ENCODE measurements at regions not wholly inside any gene's neighbourhood (a gene's known extent, or its start where the extent isn't known, plus 50 kb on each side); places are given as distances from the start of the nearest gene placed in this dataset.
"Not testable (repeated sequence)": the region's sequence is repeated elsewhere in the genome, so short reads cannot be mapped to it uniquely, and the experiment has no call there.

- FAIRE-seq = not testable (repeated sequence)
Measured at GRCh38 chr15:20234006-20234540, 307.5 kb downstream of the GOLGA6L6 start.

GRCh38 chr15:20232457-20232856, 309.1 kb downstream of the GOLGA6L6 start:
- FAIRE-seq = not testable (repeated sequence)

- not testable (repeated sequence) for FAIRE-seq
Measured at GRCh38 chr15:20230656-20231055, 310.9 kb downstream of the GOLGA6L6 start.

- not testable (repeated sequence) for FAIRE-seq
Measured at GRCh38 chr15:20228791-20229190, 312.8 kb downstream of the GOLGA6L6 start.

GRCh38 chr15:20227119-20227853, 314.3 kb downstream of the GOLGA6L6 start:
- FAIRE-seq = not testable (repeated sequence)

GRCh38 chr15:20226531-20226930, 315.1 kb downstream of the GOLGA6L6 start:
- not testable (repeated sequence) for FAIRE-seq

DNA sequence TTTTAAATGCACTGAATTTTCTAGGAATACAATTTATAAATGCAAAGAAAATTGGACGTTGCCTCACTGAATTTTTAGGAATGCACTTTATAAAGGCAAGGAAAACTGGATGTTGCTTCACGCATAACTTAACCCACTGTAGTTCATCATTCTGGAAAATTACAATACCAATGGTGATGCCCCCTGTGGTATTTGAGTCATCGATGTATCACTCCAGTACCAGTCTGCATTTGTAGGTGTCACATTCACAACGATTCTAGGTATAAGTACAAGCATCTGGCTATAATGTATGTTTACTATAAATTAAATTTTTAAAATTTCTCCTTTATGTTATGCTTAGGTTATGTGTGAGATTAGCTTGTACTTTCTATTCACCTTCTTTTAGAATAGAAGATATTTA, 320.5 kb downstream of the GOLGA6L6 start:
- not testable (repeated sequence) for FAIRE-seq

GRCh38 chr15:20219171-20219570, 322.4 kb downstream of the GOLGA6L6 start:
- not testable (repeated sequence) for FAIRE-seq

GRCh38 chr15:20215700-20216099, 325.9 kb downstream of the GOLGA6L6 start:
- FAIRE-seq = not testable (repeated sequence)

DNA sequence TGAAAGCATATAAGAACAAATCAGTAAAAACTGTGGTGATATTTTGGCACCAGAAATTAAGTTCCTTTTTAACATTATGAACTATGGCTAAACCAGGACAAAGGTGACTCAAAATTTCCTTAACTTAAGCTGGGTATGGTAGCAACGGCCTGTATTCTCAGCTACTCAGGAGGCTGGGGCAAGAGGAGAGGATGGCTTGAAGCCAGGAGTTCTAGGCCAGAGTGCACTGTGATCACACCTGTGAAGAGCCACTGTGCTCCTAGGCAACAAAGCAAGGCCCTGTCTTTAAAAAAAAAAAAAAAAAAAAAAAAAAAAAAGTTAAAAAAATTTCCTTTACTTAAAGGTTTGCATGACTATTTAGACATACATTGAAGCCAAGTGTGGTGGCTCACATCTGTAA, 327.5 kb downstream of the GOLGA6L6 start:
- FAIRE-seq = not testable (repeated sequence)

- FAIRE-seq = not testable (repeated sequence)
Measured at GRCh38 chr15:20211508-20211907, 330.1 kb downstream of the GOLGA6L6 start.

GRCh38 chr15:20209973-20210372, 331.6 kb downstream of the GOLGA6L6 start:
- not testable (repeated sequence) for FAIRE-seq

DNA sequence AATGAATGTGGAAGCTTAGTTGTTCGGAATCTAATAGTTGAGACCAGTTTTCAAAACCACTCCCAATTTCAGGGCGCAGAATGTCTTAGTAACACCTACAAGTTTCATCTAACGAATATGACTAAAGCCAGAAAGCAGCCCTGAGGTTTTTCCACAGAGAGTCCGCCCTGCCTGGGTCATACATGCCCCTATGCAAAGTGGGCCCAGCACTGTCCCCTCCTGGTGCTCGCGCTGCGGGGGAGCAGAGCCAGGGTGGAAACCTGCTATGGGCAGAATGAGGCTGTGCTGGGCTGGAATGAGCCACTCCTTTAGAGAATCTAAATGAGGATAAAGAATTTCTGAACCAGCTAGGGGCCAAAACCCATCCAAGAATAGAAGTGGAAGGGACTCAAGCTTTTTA, 334.0 kb downstream of the GOLGA6L6 start:
- not testable (repeated sequence) for FAIRE-seq

DNA sequence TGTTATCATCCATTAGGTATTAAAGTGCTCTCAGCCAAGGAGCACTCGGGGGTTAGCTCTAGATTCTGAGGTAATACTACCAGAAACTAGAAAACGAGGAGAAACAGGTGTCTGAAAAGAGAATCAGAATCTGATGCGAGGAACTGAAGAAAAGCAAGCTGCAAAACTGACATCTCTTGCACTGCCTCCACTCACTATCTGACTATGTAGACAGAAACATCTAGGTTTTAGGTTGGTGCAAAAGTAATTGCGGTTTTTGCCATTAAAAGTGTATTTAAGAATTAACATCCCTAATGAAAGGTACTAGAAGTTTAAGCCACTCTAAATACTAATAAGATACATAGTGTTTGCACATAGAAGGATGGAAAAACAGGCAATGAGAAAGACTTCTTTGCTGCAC, 334.4 kb downstream of the GOLGA6L6 start:
- FAIRE-seq = not testable (repeated sequence)

- not testable (repeated sequence) for FAIRE-seq
Measured at GRCh38 chr15:20204177-20204866, 337.3 kb downstream of the GOLGA6L6 start.

GRCh38 chr15:20203649-20204150, 337.9 kb downstream of the GOLGA6L6 start:
- FAIRE-seq = not testable (repeated sequence)

DNA sequence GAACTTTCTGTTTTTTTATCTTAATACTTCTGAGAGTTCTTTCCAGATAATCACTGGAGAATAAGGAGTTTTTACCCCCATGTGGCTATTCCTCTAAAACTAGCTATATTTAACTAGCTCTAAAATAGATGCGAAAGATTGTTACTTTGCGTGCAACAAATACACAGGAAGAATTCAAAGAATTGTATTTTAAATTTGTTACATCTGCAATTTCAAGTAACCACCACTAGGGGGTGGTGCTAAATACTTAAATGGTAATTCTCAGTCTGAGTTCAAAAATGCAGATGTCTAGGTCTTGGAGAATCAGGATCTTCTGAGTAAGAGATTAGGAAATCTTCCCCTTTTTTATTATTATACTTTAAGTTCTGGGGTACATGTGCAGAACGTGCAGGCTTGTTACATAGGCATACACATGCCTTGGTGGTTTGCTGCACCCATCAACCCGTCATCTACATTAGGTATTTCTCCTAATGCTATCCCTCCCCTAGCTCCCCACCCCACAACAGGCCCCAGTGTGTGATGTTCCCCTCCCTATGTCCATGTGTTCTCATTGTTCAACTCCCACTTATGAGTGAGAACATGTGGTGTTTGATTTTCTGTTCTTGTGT, 346.9 kb downstream of the GOLGA6L6 start:
- FAIRE-seq = not testable (repeated sequence)

DNA sequence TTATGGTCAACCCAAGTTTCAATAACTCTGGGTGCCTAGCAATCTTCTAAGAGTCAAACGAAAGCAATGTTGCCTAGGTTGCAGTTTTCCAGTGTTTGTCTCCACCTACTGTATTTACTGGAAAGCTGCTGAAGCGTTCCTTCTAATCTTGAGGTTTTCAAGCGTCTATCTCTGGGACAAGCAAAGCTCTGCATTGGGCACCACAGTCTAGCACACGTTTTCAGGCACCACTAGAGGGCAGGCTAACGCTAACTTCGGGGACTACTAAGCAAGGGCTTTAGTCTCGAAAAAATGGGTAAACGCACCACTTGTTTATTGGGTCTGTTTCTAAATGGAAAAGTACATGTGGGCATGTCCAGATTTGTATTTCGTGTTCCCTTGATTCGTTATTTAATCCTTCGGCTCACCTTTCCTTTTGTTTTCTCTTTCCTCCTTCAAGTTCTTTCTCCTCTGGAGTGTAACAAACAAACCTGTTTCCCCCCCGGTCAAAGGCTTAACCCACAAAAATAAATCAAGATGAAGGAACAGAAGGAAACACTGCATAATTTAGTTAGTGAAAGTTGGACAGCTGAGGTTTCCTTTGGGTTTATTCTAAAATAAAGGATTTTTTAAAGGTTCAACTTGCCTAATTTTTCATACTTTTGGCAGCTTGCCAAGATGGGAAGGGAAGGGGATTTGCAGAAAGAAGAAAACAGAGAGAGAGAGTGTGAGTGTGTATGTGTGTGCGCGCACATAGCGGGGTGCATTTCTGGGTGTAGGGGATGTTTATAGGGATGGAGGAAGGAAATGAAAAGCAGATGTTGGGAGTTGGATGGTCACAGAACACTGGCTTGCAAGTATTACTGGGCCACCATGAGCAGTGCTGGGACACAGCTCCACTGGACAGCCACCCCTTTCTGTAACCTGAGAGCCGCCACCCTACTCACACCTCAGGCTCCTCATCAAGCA, 348.3 kb downstream of the GOLGA6L6 start:
- FAIRE-seq = peak; percentile 97

- not testable (repeated sequence) for FAIRE-seq
Measured at GRCh38 chr15:20191508-20192125, 350.0 kb downstream of the GOLGA6L6 start.

DNA sequence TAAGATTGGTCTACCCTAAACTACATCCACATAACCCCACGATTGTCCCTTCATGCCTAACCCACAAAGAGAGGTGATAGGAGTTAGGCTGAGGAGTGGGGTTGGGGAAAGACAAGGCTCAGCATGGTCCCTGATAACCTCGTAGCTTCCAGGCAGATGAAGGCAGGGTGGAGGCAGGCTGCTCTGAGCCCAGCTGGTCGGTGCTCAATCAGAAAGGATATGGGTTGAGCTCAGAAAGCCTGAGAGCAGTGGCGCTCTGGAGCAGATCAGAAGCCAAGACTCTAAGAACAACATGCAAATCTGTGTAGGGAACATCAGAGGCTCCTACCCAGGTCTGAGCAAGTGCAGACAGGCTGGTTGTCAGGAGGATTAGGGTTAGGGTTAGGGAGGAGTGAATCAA, 353.0 kb downstream of the GOLGA6L6 start:
- FAIRE-seq = not testable (repeated sequence)
